GM18498 (cell line): ENCODE measurements at regions not wholly inside any gene's neighbourhood (a gene's known extent, or its start where the extent isn't known, plus 50 kb on each side); places are given as distances from the start of the nearest gene placed in this dataset.

Experiments
- ATAC-seq: cut with Tn5 transposase; IDR thresholded peaks from one replicate; pipeline ENCODE4 v1.9.1; 2021; ENCODE audit warnings: mild to moderate bottlenecking, moderate library complexity; ENCODE audit not compliant: unreplicated experiment

- ATAC-seq, result no peak
These were observed 200.2 kb downstream of the BRD1 start for GRCh38 chr22:49627217-49628181.

- no peak for ATAC-seq
These were observed 201.1 kb downstream of the BRD1 start for GRCh38 chr22:49626361-49627216.

DNA sequence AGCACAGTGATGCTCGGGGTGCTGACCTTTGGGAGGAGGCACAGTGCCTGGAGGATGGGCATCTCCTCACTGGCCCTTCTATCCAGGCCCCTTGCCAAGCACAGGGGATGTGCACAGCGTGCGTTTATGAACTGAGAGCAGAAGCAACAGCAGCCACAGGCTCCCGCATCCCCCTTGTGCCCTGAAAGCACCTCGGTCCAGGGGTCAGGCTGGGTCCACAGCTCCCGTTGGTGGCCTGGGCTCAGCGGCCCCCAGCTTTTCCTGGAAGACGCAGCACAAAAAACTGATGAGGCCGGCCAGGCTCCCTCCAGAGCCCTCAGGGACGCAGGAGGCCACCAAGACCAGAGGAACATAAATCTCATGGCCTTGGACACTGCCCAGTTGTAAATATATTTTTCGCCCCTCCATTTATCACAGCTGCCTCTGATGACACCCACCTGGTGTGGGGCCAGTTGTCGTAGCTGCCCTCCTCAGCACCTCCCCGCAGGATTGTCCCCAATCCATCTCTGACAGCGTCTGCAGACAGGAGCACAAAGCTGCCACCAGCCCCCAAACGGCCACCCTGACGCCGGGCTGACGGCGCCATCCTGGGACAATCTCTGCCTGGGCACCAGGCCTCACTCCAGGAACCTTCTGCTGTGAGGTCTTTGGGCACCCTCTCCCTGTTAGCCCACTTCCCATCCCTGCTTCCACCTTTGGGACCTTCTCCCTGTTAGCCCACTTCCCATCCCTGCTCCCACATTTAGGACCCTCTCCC, 203.1 kb downstream of the BRD1 start:
- ATAC-seq, result no peak

DNA sequence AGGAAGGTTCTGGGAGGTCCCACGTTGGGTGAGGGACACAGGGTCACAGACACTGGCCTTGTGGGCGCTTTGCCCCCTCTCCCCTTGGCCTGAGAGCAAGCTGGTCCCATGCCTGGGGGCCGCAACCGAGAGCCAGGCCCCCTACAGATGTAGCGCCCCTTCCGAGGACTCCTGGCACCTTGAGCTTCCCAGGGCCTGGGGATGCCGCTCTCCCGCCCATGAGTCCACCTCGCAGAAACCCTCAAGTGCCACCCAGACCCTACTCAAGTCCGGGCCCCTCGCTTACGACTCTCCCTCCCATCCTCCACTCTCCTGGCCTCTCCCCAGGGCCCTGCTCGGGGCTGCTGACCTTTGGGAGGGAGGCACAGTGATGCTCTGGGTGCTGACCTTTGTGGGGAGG, 204.0 kb downstream of the BRD1 start:
- no peak for ATAC-seq

DNA sequence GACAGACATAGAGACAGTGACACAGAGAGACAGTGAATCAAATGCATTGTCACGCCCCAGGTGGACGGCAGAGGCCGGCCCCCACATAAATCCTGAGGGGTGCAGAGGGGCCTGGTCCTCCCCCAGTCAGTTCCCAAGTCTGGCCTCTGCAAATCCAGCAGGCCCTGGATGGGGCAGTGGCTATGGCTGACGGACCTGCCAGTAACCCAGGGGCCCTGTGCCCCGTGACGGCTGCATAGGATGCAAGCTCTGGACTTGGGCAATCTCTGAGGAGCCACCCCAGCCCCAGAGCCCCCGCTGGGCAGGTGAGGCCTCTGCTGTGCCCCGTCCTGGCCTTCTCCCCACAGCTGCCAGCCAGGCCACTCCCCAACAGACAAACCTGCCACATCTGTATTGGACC, 204.5 kb downstream of the BRD1 start:
- no peak for ATAC-seq

- no peak for ATAC-seq
These were observed 205.2 kb downstream of the BRD1 start for GRCh38 chr22:49622241-49623105.

DNA sequence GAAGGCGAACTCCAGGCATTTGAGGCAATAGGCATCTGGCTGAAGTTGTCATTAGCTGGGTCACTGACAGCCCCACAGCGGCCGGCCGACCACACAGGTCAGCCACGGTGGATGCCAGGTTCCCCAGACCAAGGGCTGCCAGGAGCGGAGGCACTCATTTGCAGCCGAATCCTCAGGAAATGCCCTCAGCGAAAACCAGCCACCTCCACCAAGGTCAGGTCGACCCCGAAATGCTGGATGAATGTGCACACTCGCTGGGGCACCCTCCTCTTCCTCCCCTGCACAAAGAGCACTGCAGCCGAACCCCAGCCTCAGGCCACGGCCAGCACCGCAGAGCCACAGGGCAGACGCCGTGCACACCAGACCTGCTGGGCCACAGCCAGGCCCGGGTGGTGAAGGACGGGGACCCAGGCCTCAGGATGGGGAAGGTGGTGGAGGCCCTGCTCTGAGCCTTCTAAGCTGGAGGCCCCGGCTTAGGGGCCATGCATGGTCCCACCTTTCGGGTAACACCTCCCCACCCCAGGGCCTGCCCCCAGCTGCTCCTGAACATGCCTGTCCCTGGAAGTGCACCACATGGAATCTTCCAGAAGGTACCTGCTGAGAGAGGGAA, 206.0 kb downstream of the BRD1 start:
- ATAC-seq, result no peak

DNA sequence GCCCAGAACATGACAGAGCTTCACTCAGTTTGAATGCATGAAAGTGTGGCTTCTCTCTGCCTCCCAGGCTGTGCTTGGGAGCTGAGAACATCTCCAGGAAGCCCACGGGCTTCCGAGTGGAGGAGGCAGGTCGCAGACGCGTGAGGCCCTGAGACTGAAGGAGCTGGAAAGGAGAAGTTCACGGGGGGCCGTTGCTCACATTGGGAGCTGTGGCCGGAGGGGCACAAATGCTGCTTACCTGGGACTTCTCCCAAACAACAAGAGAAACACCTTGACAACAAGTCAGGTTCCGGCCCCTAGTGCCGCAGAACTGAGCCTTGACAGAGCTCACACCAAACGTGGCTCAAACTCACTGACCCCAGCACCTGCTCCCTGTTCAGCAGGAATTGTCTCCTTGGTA, 207.0 kb downstream of the BRD1 start:
- ATAC-seq, result no peak

GRCh38 chr22:49620003-49620556, 207.6 kb downstream of the BRD1 start:
- no peak for ATAC-seq

DNA sequence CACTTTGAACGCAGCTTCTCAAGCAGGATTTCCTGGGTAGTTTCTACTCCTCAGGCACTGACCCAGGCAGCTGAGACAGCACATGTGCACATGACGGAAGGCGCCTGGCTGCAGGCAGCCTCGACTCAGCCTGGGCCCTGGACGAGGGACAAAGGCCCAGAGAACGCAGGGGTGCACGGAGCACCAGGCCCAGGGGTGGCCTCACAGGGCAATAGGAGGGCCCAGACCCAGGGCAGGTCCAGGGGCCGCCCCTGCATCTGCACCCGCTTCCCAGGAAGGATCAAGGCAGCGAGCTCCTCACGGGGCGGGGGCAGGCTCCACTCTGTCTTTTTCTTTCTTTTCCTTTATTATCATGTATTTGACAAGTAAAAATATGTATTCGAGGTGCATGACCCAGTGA, 208.4 kb downstream of the BRD1 start:
- ATAC-seq, result no peak

- no peak for ATAC-seq
These were observed 209.1 kb downstream of the BRD1 start for GRCh38 chr22:49618677-49618953.

- ATAC-seq, result no peak
These were observed 209.6 kb downstream of the BRD1 start for GRCh38 chr22:49617866-49618676.

GRCh38 chr22:49617264-49617663, 210.4 kb downstream of the BRD1 start:
- ATAC-seq, result no peak

DNA sequence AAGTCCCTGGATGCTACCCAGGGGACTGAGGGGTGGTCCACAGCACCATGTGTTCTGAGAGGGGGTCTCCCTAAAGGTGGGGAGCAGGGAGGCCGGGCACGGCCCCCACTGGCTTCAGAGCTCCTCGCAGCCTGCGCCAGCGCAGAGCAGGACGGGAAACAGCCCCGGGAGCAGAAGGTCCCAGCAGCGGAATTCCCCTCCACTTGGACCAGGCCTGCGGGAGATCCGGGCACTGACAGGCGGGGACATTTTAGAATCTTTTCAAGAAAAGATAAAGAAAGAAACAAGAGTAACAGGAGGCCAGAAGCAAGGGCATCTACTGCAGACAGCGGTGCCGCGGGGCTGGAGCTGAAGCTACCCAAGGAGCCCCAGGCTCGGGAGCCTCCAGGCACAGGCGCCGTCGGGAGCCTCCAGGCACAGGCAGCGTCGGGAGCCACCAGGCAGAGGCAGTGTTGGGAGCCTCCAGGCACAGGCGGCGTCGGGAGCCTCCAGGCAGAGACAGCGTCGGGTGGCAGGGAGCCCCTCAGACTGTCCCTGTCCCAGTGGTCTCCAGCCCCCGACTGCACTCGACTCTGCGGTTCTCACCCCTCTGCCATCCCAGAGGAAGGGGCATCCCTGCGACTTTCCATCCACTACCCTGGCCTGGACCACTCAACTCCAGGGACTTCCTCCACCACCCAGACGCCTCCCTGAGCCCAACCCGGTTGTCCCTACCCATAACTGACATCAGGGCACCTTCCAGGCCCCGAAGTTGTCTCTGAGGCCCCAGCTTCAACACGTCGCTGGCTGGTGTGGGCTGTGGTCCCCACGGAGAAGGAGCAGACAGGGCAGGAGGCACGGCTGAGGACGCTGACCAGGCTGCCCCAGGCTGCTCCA, 211.1 kb downstream of the BRD1 start:
- no peak for ATAC-seq

GRCh38 chr22:49614966-49615965, 212.4 kb downstream of the BRD1 start:
- no peak for ATAC-seq

- no peak for ATAC-seq
These were observed 214.0 kb downstream of the BRD1 start for GRCh38 chr22:49613511-49614270.
